ENCODE measurements at regions not wholly inside any gene's neighbourhood (a gene's known extent, or its start where the extent isn't known, plus 50 kb on each side); places are given as distances from the start of the nearest gene placed in this dataset.

DNA sequence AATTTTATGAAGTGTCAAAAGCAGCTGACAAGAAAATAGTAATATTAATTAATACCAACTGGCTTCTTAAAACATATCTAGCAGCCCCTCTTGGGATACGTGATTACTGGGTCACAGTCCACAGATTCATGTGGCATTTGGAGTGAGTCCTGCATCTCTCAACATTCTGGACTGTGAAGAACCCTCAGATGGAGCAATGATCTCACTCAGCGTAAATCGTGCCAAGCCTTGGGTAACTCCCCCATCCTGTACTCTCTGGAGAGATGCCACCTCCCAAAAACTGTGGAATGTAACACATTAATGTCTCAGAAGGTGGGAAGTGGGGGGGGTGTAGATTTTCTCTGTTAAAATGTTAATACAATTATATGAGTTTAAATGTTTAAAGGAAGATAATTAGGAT, 118.2 kb upstream of the IQCM start:
- TF ChIP-seq POLR2AphosphoS5 (IDR thresholded peaks at IDR 0.05; ENCODE audit: low read depth, low read length) = no peak
- TF ChIP-seq REST (IDR thresholded peaks at IDR 0.05; ENCODE audit: insufficient read depth in 1 of 2, low read depth in 2 of 2, low read length in 1 of 2) = no peak

Measured in Panc1 (cell line).